Endodermal cell (in vitro differentiated cells): ENCODE measurements at regions not wholly inside any gene's neighbourhood (a gene's known extent, or its start where the extent isn't known, plus 50 kb on each side); places are given as distances from the start of the nearest gene placed in this dataset.
"Not testable (repeated sequence)": the region's sequence is repeated elsewhere in the genome, so short reads cannot be mapped to it uniquely, and the experiment has no call there.

Experiments
- DNase-seq: peaks from one replicate; pipeline ENCODE4 v3.0.0-alpha.2; 2017
- H3K27ac ChIP-seq: 2 replicates; pipeline ENCODE4 v1.5.1; 2013; ENCODE audit warnings: mild to moderate bottlenecking, low read depth, low read length, moderate library complexity
- H3K27me3 ChIP-seq: 2 replicates; pipeline ENCODE4 v1.6.1; 2013; ENCODE audit warnings: mild to moderate bottlenecking, low read length, moderate library complexity; ENCODE audit not compliant: insufficient read depth, control insufficient read depth, poor library complexity, severe bottlenecking
- H3K36me3 ChIP-seq: 2 replicates; pipeline ENCODE4 v1.7.0; 2013; ENCODE audit warnings: mild to moderate bottlenecking, low read length, moderate library complexity; ENCODE audit not compliant: control insufficient read depth, insufficient read depth
- H3K4me1 ChIP-seq: one replicate; pipeline ENCODE4 v1.7.0; 2013; ENCODE audit warnings: low read length; ENCODE audit not compliant: control insufficient read depth, insufficient read depth
- H3K4me3 ChIP-seq: 2 replicates; pipeline ENCODE4 v1.5.1; 2013; ENCODE audit warnings: mild to moderate bottlenecking, low read length, moderate library complexity
- H3K9ac ChIP-seq: 2 replicates; pipeline ENCODE4 v1.6.1; 2013; ENCODE audit warnings: mild to moderate bottlenecking, low read length, moderate library complexity; ENCODE audit not compliant: poor library complexity, severe bottlenecking; ENCODE audit errors: extremely low read depth
- H3K9me3 ChIP-seq: 2 replicates; pipeline ENCODE4 v1.6.1; 2013; ENCODE audit warnings: mild to moderate bottlenecking, low read length, moderate library complexity; ENCODE audit not compliant: control insufficient read depth
- H3K27ac Mint-ChIP-seq: 2 replicates; pipeline ENCODE4 v1.8.0; 2020; ENCODE audit warnings: mixed read lengths
- H3K27me3 Mint-ChIP-seq: 2 replicates; pipeline ENCODE4 v1.8.0; 2021; ENCODE audit warnings: mild to moderate bottlenecking, mixed read lengths; ENCODE audit not compliant: insufficient read depth
- H3K36me3 Mint-ChIP-seq: 2 replicates; pipeline ENCODE4 v1.8.0; 2020; ENCODE audit warnings: low read depth, mixed read lengths
- H3K4me1 Mint-ChIP-seq: 2 replicates; pipeline ENCODE4 v1.8.0; 2020; ENCODE audit warnings: mixed read lengths
- H3K4me3 Mint-ChIP-seq: 2 replicates; pipeline ENCODE4 v1.8.0; 2020; ENCODE audit warnings: mild to moderate bottlenecking, moderate library complexity, mixed read lengths
- H3K9me3 Mint-ChIP-seq: 2 replicates; pipeline ENCODE4 v1.8.0; 2020; ENCODE audit warnings: mild to moderate bottlenecking, mixed read lengths
- WGBS, 2 experiments: methylation state at CpG; one replicate each; pipeline versions ENCODE4 v1.1.5 to v1.1.7; 2013; ENCODE audit warnings: missing lambda C conversion rate in 2 of 2, mixed read lengths in 1 of 2; ENCODE audit not compliant: insufficient coverage in 1 of 2, insufficient read length in 1 of 2; 5-methylcytosine and 5-hydroxymethylcytosine counted together
- TF ChIP-seq, protein P1 (sequence below): fragments of 200-600 bp; sonication (generic); conservative IDR thresholded peaks from 2 replicates; pipeline ENCODE4 v1.5.0; 2021; ENCODE audit warnings: antibody characterized with exemption, mild to moderate bottlenecking

DNA sequence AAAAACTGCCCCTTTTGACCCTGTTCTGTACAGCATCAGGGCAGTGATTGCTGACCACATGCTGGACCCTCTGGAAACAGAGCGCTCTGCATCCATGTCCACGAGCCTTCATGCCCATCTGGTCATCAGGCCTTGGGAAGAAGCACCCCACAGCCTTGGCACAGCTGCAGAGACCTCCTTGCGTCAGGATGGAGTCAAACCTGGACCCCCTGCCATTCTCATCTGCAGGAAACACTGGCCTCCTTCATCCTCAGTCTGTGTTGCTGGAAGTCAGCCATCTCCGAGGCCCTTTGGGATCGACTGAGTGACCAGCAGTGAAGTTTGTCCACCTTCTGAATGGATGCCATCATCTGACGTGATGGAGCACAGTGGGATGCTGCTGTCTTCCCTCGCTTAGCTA lies 2138.3 kb upstream of the DEFB115 start:
- Histone ChIP-seq H3K27me3 (no peaks in the 10 kb centered on the region), H3K27ac (no peak overlapping the region), H3K4me1 (no peaks in the 10 kb centered on the region), H3K36me3 (no peaks in the 10 kb centered on the region), H3K9ac (no peak overlapping the region), H3K9me3 (peaks cover 84% of the 10 kb centered on the region), H3K4me3 (peak overlapping the region; percentile 37)
- no peak overlapping the region for H3K4me3 Mint-ChIP-seq
- 58 to 65% methylated on average over 6 to 7 of the region's 7 CpGs for WGBS, 2 experiments
- no peaks in the 10 kb centered on the region for H3K4me1 Mint-ChIP-seq
- H3K27ac Mint-ChIP-seq = no peak overlapping the region
- no peaks in the 10 kb centered on the region for H3K27me3 Mint-ChIP-seq
- TF ChIP-seq, protein P1, sequence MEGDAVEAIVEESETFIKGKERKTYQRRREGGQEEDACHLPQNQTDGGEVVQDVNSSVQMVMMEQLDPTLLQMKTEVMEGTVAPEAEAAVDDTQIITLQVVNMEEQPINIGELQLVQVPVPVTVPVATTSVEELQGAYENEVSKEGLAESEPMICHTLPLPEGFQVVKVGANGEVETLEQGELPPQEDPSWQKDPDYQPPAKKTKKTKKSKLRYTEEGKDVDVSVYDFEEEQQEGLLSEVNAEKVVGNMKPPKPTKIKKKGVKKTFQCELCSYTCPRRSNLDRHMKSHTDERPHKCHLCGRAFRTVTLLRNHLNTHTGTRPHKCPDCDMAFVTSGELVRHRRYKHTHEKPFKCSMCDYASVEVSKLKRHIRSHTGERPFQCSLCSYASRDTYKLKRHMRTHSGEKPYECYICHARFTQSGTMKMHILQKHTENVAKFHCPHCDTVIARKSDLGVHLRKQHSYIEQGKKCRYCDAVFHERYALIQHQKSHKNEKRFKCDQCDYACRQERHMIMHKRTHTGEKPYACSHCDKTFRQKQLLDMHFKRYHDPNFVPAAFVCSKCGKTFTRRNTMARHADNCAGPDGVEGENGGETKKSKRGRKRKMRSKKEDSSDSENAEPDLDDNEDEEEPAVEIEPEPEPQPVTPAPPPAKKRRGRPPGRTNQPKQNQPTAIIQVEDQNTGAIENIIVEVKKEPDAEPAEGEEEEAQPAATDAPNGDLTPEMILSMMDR = no peak
- peaks cover 97% of the 10 kb centered on the region for H3K9me3 Mint-ChIP-seq
- no peak for DNase-seq
- no peaks in the 10 kb centered on the region for H3K36me3 Mint-ChIP-seq

DNA sequence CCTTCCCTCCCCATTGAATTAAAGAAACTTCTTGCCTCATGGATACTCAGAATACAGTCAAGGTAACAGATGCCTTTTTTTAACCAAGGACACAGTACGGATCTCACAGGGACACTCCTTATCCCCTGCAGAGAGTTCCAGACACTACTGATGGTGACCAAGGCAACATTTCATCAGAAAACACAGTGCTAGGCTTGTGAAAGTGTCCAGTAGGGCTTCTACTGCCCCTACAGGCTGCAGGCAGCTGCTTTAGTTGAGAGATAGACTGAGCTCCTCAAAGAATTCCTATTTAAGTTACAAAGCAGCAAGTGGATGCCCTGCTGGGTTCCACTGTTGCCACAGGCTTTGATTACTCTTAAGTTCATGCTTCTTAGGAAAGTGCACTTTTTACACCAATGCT lies 2137.8 kb upstream of the DEFB115 start:
- not testable (repeated sequence) for H3K36me3 Mint-ChIP-seq, H3K27ac ChIP-seq, H3K4me1 Mint-ChIP-seq, H3K27me3 ChIP-seq, H3K9ac ChIP-seq, H3K4me3 Mint-ChIP-seq, H3K27me3 Mint-ChIP-seq, H3K4me3 ChIP-seq, H3K4me1 ChIP-seq, H3K27ac Mint-ChIP-seq, DNase-seq, H3K36me3 ChIP-seq
- peaks cover 86% of the 10 kb centered on the region for H3K9me3 ChIP-seq
- WGBS, 2 experiments = 55 to 58% methylated on average over 1 of the region's 1 CpG
- H3K9me3 Mint-ChIP-seq = peaks cover 98% of the 10 kb centered on the region

DNA sequence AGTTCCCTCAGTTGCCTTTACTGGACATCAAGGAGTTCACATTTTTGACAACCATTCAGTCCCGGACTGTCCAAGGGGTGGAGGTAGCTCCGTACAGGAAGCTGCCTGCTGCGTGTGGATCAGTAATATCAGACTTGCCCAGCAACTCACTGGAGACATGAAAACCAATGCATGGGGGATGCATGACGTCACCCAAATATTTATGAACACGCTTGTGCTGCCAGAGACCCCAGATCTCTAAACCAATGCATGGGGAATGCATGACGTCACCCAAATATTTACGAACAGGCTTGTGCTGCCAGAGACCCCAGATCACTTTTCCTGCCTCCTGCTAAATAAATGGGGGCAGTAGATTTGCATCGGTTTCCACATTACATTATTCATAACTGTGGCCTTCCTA lies 2137.4 kb upstream of the DEFB115 start:
- not testable (repeated sequence) for H3K4me1 ChIP-seq, H3K4me3 ChIP-seq, H3K27ac ChIP-seq, H3K4me3 Mint-ChIP-seq, H3K36me3 Mint-ChIP-seq, H3K9ac ChIP-seq, H3K27ac Mint-ChIP-seq, H3K27me3 ChIP-seq, DNase-seq, H3K36me3 ChIP-seq, H3K27me3 Mint-ChIP-seq, H3K4me1 Mint-ChIP-seq
- H3K9me3 Mint-ChIP-seq = peaks cover 98% of the 10 kb centered on the region
- 49 to 62% methylated on average over 6 to 8 of the region's 8 CpGs for WGBS, 2 experiments
- peaks cover 86% of the 10 kb centered on the region for H3K9me3 ChIP-seq

DNA sequence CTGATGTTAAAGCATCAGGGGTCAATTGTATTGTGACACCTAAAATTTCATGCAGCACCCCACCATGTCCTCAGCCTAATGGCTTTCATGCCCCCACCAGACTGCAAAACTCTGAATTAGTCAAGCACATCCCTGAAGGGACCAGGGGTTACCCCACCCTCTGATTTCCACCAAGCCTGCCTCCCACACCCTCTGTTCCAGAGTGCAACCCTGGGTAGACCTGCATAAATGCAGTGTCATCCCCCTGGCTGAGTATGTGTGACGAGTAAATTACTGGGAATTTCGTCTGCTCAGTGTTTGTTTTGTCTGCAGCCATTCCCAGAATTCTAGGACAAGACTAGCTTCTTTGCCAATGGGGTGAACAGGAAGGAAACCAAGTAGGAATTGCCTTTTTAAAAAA lies 2136.9 kb upstream of the DEFB115 start:
- peaks cover 96% of the 10 kb centered on the region for H3K9me3 Mint-ChIP-seq
- not testable (repeated sequence) for H3K4me1 Mint-ChIP-seq, H3K4me3 Mint-ChIP-seq, H3K36me3 ChIP-seq, H3K27me3 Mint-ChIP-seq, H3K4me1 ChIP-seq, DNase-seq, H3K36me3 Mint-ChIP-seq, H3K27me3 ChIP-seq, H3K27ac Mint-ChIP-seq, H3K9ac ChIP-seq, H3K27ac ChIP-seq, H3K4me3 ChIP-seq
- 13 to 38% methylated on average over 1 to 2 of the region's 2 CpGs for WGBS, 2 experiments
- peaks cover 86% of the 10 kb centered on the region for H3K9me3 ChIP-seq

DNA sequence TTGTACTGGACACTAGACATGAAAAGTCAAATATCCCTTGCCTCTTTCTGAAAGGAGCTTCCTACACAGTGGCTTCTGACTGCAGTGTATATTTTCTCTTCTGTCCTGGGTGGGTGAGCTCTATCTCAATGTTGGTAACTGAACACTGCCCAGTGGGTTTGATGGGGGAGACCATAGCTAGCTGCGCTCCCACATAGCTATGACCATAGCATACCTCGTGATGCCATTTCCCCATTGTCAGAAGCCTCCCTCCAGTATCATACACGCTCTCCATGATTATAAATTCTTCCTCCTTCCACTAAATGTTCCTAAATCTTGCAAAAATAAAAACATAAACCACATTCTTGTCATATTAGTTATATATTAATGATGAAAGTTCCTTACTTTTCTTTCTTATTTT lies 2134.7 kb upstream of the DEFB115 start:
- H3K27ac ChIP-seq, H3K9ac ChIP-seq, H3K4me1 Mint-ChIP-seq, H3K27ac Mint-ChIP-seq, H3K36me3 ChIP-seq, H3K27me3 ChIP-seq, H3K27me3 Mint-ChIP-seq, H3K4me3 Mint-ChIP-seq, H3K4me1 ChIP-seq, H3K4me3 ChIP-seq, DNase-seq, H3K36me3 Mint-ChIP-seq: not testable (repeated sequence)
- WGBS, 2 experiments = 51 to 59% methylated on average over 3 of the region's 3 CpGs
- peaks cover 77% of the 10 kb centered on the region for H3K9me3 Mint-ChIP-seq
- H3K9me3 ChIP-seq = peaks cover 72% of the 10 kb centered on the region
